Glomerular endothelial cell (primary cell): ENCODE measurements at regions not wholly inside any gene's neighbourhood (a gene's known extent, or its start where the extent isn't known, plus 50 kb on each side); places are given as distances from the start of the nearest gene placed in this dataset.
"Not testable (repeated sequence)": the region's sequence is repeated elsewhere in the genome, so short reads cannot be mapped to it uniquely, and the experiment has no call there.

Experiments used
- DNase-seq: peaks from one replicate; pipeline ENCODE4 v3.0.0-alpha.2; 2011; ENCODE audit warnings: low read depth, low spot score; ENCODE audit errors: extremely low read depth

- not testable (repeated sequence) for DNase-seq
Observed at GRCh38 chr16:29330623-29331022, 75.9 kb downstream of the NPIPB11 start.

- DNase-seq = not testable (repeated sequence)
Observed at GRCh38 chr16:29328528-29328927, 78.0 kb downstream of the NPIPB11 start.

DNA sequence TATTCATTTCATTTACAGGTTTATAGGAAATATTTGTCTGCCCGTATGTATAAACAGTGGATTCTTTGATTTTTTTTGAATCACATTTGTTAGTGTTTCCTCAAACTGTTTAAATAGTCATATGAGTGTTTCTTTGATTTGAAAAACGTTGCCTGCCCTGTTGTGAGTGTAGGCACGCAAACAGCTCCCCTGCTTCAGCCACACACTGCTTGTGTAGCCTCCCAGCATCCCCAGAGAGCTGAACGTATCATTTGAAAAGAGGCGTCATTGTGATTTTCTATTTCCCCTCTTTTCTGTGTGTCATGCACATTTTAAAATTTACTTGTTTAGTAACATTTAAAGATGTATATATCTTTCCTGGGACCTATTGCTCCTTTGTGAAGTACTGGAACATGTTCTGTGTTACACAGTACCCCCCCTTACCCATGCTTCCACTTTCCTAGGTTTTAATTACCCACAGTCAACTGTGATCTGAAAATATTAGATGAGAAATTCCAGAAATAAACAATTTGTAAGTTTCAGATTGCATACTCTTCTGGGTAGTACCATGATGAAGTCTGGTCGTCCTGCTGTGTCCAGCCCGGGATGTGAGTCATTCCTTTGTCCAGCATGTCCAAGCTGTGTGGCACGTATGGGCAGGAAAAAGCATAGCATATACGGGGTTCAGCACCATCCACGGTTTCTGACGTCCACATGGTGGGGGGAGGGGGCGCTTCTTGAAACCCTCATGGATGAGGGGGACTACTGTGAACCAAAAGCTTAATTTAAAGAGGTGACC lies 78.7 kb downstream of the NPIPB11 start:
- DNase-seq = peak; percentile 62

DNA sequence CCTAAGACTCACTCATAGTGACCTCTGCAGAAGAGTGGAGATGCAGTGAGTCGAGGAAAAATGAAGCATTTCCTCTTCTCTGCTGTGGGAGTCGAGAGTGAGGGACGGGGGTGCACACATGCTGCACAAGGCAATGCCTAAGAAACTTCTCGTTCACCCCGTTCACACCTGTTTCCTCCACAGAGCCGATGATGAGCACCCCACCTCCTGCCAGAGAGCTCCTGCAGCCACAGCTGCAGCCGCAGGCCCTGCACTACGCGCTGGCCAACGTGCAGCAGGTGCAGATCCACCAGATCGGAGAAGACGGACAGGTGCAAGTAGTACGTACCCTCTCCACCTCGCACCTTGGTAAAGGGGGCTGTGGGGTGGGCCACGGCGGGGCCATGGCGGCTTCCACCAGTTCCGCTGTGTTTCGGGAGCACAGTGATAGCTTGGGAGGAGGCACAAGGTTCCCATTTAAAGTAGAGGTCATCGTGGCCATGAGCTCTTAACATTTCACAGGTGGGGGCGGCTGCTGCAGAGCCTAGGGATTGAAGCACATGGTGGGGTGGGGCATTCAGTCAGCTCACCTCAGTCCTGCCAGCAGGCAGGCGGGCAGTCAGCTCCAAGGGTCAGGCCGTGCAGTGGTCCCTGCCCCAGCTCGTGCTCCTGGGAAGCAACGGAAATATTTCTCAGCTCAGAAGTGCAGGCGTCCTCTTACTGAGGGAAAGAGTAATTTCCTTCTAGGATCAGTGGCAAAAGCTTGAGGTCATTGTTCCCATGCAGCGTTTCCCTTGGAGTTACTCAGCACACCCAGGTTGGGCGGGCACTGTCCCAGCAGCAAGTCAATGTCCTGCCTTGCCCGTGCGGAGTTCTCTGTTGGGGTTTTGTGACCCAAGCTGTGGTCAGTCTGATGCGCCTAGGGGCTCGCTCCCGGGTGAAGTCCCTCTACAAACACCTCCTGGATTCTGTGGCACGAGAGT lies 80.1 kb downstream of the NPIPB11 start:
- not testable (repeated sequence) for DNase-seq

DNA sequence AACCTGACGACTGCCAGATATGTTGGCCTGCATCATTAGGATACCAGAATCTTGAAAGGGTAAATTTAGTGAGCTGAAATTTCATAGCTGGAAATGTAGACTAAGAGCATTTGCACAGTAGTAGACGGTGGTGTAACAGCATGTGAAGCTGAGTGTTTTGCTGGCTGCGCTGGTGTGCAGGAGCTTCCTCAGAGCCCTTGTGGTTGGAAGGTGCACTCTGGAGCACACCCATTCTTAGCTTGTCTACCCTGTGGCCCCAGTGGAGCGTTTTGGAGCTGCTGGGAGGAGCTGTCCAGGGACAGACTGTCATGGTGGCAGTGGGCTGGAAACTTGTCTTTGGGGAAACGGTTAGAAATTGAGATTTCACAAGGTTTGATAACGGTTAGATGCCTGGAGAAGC lies 82.8 kb downstream of the NPIPB11 start:
- DNase-seq = not testable (repeated sequence)

DNA sequence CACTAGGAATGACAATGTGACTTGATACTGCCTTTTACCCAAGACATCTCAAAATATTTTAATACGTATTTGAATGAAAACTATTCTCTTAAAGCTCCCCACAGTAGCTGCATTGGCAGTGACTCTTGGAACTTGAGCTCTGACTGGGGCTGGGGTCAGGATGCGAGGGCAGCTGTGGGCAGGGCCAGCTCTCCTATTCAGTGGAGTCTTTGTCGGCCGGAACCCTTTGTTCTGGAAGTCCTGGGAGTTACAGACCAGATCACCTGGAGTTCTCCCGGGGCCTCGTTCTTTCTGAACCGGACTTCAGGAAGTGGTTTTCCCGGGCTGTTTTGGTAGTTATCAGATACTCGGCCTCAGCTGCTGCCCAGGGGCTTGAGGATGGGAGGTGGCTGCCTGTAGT lies 84.9 kb downstream of the NPIPB11 start:
- no peak for DNase-seq

DNA sequence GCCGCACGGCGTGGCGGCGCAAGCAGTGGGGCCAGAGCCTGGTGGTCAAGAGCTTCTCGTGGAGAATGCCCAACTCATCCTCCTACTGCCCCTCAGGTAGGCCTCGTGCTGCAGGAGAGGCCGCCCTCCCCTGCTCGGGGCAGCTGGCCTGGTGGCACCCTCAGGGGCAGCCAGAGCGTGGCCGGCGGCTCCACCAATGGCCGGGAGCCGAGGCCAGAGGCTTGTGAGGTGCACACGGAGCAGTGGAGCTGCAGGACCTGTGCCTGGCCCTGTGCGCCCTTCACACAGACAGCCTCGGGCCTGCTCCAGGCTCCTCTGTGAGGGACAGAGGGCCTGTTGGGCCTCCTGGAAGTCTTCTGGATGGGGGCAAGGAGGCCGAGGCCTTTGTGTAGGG lies 85.5 kb downstream of the NPIPB11 start:
- no peak for DNase-seq

DNA sequence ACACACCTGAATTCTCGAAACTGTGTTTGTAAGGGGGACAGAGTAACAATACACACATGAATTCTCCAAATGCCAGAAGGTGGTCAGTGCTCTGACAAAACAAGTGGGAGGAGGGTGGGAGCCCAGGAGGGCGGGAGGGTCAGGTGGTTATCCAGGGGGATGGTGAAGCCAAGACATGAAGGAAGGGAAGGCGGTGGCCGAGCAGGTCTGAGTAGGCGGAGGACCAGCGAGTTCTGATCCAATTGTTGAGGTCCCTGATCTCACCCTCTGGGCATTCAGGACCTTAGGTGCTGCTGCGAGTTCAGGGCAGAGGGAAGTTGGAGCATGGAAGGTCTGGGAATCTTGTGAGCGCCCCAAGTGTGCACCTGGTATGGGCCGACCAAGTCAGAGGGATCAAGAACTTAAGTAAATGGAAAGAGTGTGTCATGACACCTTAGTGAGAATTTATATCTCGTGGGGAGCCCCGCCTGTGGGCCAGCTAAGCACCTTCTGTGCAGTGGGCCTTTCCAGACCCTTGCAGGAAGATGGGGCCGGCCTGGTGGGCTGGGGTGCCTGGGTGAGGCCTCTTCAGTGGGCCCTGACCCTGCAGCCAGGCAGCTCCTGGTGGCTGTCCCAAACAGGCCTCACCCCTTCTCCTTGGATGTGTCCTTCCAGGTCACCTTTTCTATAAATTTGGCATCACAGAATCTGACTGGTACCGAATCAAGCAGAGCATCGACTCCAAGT lies 86.1 kb downstream of the NPIPB11 start:
- DNase-seq = no peak

DNA sequence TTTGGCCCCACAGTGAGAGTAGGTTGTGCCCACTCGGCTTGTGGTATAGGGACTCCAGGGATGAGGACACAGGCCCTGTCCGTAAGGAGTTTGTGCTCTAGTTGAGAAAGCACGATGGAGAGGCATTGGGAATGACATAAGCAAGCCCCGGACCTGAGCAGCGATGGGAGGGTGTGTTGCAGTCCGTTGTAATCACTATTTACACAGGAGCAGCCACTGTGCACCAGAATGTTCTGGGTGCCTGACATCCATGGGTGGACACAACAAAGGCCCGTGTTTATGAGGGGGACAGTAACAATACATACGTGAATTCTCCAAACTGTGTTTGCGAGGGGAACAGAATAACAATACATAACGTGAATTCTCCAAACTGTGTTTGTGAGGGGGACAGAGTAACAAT lies 86.8 kb downstream of the NPIPB11 start:
- DNase-seq = no peak

GRCh38 chr16:29318561-29318968 lies 87.9 kb downstream of the NPIPB11 start:
- DNase-seq = not testable (repeated sequence)

GRCh38 chr16:29318037-29318436 lies 88.5 kb downstream of the NPIPB11 start:
- DNase-seq = no peak

DNA sequence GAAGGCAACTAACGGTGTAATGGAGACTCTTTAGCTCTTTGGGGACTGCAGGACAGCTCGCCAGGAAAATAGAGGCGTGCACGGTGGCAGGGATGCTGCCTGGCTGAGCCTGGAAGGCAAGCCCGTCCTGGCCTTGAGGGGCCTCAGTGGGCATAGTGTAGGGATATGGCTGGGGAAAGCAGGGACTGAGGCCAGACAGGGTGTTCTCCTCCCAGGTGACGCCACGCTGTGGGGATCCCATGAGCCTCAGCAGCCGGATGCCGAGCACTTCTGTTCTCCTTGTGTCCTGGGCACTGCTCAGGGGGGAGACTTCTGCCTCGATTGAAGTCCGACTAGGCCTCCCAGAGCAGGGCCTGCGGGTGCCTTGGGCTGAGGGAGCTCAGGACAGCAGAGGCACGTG lies 89.2 kb downstream of the NPIPB11 start:
- DNase-seq = no peak

DNA sequence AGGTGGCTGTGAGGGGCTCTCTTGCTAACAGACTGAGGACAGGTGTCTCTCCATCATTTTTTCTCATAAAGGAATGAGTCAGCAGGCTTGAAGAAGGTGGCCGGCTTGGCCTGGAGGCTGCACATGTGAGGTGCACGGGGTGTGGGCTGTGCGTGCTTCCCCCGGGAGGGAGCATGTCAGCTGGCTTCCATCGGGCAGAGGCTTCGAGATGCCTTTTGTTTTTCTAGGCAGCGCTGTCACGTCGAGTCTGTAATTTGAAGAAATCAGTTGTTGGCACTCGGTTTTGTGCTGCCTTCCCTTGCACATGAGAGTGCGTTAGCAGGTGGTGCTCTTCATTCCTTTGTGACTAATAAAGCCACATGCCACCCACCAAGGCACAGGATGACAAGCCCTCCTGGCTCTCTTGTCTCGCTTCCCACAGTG lies 89.7 kb downstream of the NPIPB11 start:
- no peak for DNase-seq

GRCh38 chr16:29315916-29316517 lies 90.5 kb downstream of the NPIPB11 start:
- no peak for DNase-seq

DNA sequence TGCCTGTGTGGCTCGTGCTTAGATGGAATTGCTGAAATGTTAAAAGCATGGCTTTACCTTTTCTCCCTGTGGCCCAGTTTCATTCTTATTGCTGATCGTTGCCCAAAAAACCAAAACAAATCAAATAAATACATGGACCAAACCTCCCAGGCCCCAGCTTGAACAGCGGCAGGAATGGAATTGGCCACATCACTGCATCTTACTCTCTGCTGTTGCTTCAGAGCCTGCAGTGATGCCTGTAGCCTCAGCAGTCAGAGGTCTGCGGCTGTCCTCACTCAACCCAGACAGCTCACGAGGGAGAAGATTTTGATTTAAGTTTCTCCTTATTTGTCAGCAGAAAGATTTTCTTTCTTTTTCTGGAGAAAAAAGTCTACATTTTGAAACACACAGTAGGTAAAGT lies 91.5 kb downstream of the NPIPB11 start:
- DNase-seq = no peak

DNA sequence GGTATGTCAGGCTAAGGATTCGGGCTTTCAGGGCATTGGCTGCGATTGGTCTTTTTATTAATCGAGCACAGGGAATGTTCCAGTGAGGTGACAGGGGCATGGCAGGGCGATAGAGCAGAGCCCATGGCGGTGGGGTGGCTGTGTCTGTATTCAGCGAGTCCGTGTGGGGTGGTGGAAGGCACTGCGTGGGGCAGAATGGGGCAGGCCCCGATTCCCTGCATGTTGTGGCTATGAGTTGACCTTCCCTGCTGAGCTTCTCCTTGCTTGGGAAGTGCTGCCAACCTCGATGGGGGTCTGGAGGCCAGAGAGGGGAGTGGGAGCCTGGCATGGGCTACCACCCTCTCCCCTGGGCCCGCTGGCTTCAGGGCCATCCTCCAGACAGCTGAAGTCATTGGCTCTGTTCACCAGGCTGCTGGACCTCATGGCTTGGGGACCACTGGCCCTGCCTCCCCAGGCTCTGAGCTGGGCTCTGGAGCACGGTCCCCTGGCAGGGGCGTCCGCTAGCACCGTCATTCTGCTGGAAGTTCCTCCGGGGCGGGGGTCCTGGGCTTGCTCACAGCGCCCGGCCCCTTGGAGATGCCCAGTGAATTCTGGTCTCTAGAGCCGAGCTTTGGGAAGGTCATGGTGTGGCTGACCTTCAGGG lies 92.1 kb downstream of the NPIPB11 start:
- DNase-seq = no peak

DNA sequence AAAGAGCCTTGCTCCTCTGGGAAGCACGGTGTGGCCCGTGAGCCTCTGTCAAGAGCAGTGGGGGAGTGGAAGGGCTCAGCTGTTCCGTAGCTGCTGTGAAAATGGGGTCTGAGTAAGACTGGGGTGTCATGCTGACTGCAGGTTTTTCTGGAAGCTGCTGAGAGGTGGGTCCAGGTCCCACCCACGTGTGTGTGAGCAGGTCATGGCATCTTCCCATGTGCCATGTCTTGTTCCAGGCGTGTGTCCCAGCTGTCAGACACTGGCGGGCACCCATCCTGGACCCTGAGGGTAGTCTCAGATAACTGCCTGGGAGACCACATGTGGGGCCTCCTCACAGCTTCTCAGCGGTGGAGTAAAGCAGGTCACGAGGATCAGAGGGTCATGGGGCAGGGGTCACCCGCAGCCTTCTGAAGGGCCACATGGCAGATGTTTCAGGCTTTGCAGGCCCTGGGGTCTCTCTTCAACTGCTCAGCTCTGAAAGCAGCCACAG lies 92.9 kb downstream of the NPIPB11 start:
- DNase-seq = no peak

DNA sequence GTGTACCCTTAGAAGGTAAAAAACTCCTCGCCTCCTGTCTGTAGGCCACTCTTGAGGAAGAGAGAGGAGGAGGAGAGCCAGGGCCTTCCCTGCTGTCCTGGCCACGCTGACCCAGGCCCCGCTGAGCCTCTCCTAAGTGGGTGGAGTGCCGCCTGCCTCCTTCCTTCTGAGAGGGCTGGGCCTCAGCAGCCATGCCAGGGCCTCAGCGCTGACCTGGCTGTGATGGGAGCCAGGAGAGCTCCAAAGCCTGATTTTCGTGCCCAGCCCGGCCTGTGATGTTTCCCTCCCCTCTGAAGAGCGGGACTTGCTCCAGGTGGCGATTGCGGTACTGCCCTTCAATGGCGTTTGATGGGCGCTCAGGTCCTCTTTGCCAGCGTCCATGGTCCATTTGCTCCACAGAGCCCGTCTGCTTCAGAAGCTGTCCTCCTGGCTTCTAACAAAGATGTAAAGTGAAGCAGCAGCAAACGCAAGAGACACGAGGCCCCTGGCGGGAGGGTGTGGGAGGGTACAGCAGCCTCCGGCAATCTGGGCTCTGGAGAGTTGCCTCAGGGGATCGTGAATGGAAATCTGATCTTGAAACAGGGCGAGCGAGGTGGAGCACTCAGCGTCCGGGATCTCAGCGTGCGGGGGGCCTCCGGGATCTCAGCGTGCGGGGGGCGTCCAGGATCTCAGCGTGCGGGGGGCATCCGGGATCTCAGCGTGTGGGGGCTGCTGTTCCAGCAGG lies 93.5 kb downstream of the NPIPB11 start:
- DNase-seq = no peak

GRCh38 chr16:29312345-29312675 lies 94.2 kb downstream of the NPIPB11 start:
- not testable (repeated sequence) for DNase-seq
